Stimulated activated naive CD8-positive, alpha-beta T cell treated with anti-CD3 and anti-CD28 coated beads, Interleukin-15, Interleukin-2, amounts not matched to agents 100 ng/mL and 50 ng/mL, for 24 hours (primary cell): ENCODE measurements at regions not wholly inside any gene's neighbourhood (a gene's known extent, or its start where the extent isn't known, plus 50 kb on each side); places are given as distances from the start of the nearest gene placed in this dataset.
"Not testable (repeated sequence)": the region's sequence is repeated elsewhere in the genome, so short reads cannot be mapped to it uniquely, and the experiment has no call there.

ENCODE experiments used
- H3K27ac Mint-ChIP-seq: one replicate; pipeline ENCODE4 v1.8.0; 2021; ENCODE audit warnings: mild to moderate bottlenecking, mixed read lengths
- H3K27me3 Mint-ChIP-seq: one replicate; pipeline ENCODE4 v1.8.0; 2021; ENCODE audit warnings: mixed read lengths
- H3K36me3 Mint-ChIP-seq: one replicate; pipeline ENCODE4 v1.8.0; 2021; ENCODE audit warnings: low read depth, mixed read lengths
- H3K4me1 Mint-ChIP-seq: one replicate; pipeline ENCODE4 v1.8.0; 2021; ENCODE audit warnings: low read depth, mixed read lengths
- H3K4me3 Mint-ChIP-seq: one replicate; pipeline ENCODE4 v1.8.0; 2021; ENCODE audit warnings: mild to moderate bottlenecking, mixed read lengths
- H3K9me3 Mint-ChIP-seq: one replicate; pipeline ENCODE4 v1.8.0; 2021; ENCODE audit warnings: mixed read lengths

DNA sequence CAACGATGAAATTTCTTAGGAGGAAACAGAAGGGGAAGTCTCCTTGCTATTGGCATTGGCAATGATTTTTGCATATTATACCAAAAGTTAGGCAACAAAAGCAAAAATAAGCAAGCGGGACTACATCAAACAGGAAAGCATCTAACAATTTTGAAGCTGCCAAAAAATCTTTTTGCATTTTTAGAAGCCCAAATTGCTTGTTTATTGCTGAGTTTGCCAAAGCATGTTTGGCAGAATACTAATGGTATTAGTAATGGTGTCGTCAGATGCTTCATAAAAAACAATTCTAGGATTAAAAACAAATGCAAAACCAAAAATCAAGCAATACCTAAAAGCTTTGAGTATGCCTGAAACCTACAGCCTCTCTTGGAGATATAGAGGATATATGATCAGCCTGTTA lies 80.0 kb downstream of the GALR1 start:
- Mint-ChIP-seq H3K36me3 (no peaks in the 10 kb centered on the region), H3K27me3 (peaks cover 25% of the 10 kb centered on the region), H3K4me3 (no peak overlapping the region), H3K9me3 (no peaks in the 10 kb centered on the region), H3K4me1 (no peaks in the 10 kb centered on the region), H3K27ac (no peak overlapping the region)

DNA sequence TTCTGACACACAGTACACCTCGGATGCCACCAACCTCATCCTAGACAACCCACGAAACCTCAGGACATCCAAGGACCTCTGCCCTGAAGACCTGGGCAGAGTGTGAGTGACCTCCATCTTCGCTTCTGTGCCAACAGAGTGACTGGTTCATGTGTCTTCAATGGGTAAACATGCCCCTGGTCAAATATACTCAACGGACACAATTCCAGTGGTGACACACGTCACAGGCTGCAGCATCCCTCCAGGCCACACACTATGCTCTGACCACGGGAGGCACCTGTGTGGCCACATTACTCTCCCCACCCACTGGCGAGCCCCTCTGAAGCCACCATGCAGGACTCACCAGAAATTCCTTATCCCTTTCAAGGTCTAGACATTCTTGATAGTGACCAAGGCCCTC lies 85.2 kb downstream of the GALR1 start:
- no peak overlapping the region for H3K4me3 Mint-ChIP-seq
- H3K4me1 Mint-ChIP-seq = no peaks in the 10 kb centered on the region
- no peaks in the 10 kb centered on the region for H3K9me3 Mint-ChIP-seq
- H3K27ac Mint-ChIP-seq = no peak overlapping the region
- peaks cover 28% of the 10 kb centered on the region for H3K27me3 Mint-ChIP-seq
- H3K36me3 Mint-ChIP-seq = no peaks in the 10 kb centered on the region

DNA sequence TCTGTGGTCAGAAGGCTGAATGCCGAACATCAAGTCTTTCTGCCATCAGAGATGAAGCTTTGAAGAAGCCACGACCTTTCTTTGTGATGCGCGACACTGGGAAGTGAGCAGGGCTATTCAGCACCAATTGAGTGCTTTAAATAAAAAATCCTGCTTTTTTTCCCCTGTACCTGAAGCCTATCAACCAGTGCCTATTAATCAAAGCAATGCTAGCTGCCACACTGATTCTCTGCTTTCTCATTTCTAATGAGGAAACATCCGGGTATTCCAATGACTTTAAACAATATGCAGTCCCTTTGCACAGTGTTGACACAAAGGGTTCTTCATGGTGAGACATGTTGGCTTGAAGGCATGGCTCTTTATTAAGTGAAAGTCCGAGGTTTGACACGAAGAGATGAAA lies 88.0 kb downstream of the GALR1 start:
- no peaks in the 10 kb centered on the region for H3K9me3 Mint-ChIP-seq
- no peaks in the 10 kb centered on the region for H3K36me3 Mint-ChIP-seq
- H3K4me1 Mint-ChIP-seq = no peaks in the 10 kb centered on the region
- peaks cover 21% of the 10 kb centered on the region for H3K27me3 Mint-ChIP-seq
- no peak overlapping the region for H3K4me3 Mint-ChIP-seq
- H3K27ac Mint-ChIP-seq = no peak overlapping the region

DNA sequence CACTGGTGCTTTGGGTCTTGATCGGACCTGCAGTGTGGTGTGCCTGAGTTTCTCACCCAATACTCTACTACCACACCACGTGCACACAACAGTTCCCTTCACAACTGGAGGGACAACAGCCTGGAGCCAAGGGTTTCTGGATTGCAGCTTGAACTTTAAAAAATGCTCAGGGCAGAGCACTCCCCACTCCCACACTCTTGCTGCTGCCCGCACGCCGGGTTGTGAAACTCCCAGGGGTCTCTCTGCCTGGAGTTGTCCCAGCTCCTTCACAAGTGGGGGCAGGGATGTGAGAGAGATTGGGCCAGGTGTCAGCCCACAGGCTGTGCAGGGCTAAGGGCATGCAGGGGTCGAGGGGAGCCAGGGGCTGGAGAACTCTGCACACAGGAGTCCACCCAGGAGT lies 89.4 kb downstream of the GALR1 start:
- peaks cover 12% of the 10 kb centered on the region for H3K27me3 Mint-ChIP-seq
- H3K4me1 Mint-ChIP-seq = no peaks in the 10 kb centered on the region
- no peak overlapping the region for H3K4me3 Mint-ChIP-seq
- no peaks in the 10 kb centered on the region for H3K36me3 Mint-ChIP-seq
- no peak overlapping the region for H3K27ac Mint-ChIP-seq
- no peaks in the 10 kb centered on the region for H3K9me3 Mint-ChIP-seq

DNA sequence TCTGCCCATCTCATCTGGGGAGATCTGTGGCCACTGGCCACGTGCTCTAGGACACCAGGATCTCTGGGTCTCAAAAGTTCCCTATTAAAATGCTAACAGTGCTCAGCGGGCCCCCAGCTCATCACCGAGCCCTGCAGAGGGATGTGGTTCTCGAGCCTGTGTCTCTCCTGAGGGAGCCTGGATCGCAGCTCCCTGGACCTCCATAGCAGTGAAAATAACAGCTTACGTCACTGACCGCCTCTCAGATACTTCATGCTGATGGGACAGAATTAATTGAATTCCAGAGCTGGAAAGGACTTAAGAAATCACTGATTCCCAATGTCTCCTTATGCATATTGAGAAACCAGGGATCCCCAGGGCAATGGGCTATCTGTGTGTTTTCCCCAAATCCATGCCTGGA lies 90.0 kb downstream of the GALR1 start:
- Mint-ChIP-seq H3K4me3 (no peak overlapping the region), H3K36me3 (no peaks in the 10 kb centered on the region), H3K9me3 (no peaks in the 10 kb centered on the region), H3K4me1 (no peaks in the 10 kb centered on the region), H3K27ac (no peak overlapping the region), H3K27me3 (peaks cover 11% of the 10 kb centered on the region)

DNA sequence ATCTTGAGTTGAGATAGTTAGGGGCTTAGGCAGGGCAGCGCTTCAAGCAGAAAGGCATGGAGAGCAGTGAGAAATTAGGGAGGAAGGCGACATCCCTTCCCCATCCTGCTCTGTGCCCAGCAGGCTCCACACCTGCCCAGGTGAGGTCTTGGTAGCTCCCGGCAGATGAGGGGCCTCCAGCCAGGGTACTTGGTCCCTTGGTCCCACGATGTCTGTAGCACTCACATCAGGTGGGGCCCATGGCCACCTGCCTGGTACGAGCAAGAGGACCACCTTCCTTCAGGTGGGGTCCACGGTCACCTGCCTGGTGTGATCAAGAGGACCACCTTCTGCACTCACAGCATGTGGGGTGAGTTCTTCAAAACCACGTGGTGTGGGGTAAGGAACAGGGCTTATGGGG lies 91.2 kb downstream of the GALR1 start:
- Mint-ChIP-seq H3K27me3 (peaks cover 7% of the 10 kb centered on the region), H3K27ac (no peak overlapping the region), H3K4me3 (no peak overlapping the region), H3K36me3 (no peaks in the 10 kb centered on the region), H3K4me1 (no peaks in the 10 kb centered on the region), H3K9me3 (no peaks in the 10 kb centered on the region)

DNA sequence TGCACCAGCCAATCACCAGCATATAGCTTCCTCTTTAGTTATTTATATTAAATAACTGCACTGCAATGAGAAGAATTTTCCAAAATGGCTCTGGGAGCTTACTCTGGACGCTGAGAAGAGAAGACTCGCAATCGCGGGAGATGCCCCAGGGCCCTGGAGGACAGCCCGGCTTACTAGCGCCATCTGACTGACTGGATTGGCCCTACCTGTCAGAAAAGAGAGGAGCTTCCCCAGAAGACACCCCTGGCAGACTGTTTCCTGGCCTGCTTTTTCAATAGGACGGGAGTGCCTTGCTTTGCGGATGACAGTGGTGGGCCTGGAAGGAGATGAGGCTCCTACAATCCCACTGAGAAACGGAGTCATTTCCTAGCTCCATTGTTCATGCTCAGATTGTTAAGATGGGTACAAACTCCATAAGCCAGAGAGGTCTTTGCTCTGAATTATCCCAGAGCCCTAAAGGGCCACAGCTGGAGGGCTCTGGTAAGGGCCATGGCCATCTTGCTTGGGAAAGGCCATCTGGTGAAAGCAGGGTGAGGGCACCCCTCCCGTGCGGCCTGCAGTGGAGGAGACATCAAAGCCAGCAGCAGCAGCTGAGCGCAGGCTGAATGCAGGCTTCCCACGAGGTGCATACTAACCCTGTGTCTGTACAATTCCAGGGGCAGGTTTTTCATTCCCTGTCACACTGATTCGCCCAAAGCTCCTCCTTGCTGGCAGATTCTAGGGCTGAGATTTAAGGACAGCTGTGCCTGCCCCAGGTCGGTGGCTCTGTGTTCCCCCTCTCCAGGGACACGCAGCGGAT lies 92.1 kb downstream of the GALR1 start:
- H3K9me3 Mint-ChIP-seq = no peaks in the 10 kb centered on the region
- peaks cover 7% of the 10 kb centered on the region for H3K27me3 Mint-ChIP-seq
- no peaks in the 10 kb centered on the region for H3K4me1 Mint-ChIP-seq
- H3K27ac Mint-ChIP-seq = no peak overlapping the region
- H3K36me3 Mint-ChIP-seq = no peaks in the 10 kb centered on the region
- no peak overlapping the region for H3K4me3 Mint-ChIP-seq

DNA sequence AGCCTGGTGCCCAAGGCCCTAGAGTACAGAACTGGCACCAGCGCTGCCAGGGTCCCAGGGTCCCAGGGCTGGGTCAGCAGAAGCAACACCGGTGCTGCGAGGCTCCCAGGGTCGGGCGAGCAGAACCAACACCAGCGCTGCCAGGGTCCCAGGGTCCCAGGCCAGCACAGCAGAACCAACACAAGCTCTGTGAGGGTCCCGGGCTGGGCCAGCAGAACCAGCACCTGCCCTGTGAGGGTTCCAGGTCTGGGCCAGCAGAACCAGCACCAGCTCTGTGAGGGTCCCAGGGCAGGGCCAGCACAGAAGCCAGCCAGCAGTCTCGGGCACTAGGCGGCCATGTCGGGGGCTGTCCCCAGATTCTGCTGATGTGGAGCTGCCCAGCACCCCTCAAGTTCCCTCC lies 93.1 kb downstream of the GALR1 start:
- H3K9me3 Mint-ChIP-seq = no peaks in the 10 kb centered on the region
- no peaks in the 10 kb centered on the region for H3K36me3 Mint-ChIP-seq
- no peak overlapping the region for H3K4me3 Mint-ChIP-seq
- H3K4me1 Mint-ChIP-seq = no peaks in the 10 kb centered on the region
- H3K27ac Mint-ChIP-seq = no peak overlapping the region
- peaks cover 7% of the 10 kb centered on the region for H3K27me3 Mint-ChIP-seq

DNA sequence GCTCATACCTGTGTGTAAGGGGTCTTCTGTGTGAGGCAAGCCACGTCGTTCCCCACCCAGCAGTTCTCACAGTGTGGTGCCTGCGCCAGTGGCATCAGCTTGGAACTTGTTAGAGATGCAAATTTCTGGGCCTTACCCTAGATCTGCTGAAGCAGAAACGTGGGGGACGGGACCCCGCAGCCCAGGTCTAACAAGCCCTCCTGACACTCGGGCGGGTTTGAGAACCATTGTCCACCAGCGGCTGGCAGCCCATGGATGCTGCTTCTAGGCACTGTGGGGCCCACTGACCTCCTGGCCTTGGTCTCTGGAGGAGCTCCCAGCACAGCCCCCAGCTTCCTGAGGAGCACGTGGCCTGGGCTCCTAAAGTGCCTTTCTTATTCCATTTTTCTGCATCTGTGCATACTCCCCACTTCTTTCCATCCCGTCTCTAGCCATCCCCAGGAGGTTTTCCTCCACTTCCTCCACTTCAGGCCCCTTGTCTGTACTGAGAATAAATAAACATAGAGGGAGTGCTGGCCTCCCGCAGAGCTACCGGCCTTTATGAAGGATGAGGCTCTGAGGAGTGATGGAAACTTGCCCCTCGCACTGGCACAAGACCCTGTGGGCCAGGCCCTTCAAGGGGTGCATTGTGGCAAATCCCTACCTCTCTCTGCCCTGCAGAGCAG lies 94.3 kb downstream of the GALR1 start:
- no peaks in the 10 kb centered on the region for H3K4me1 Mint-ChIP-seq
- H3K27me3 Mint-ChIP-seq = peaks cover 4% of the 10 kb centered on the region
- H3K36me3 Mint-ChIP-seq = no peaks in the 10 kb centered on the region
- no peak overlapping the region for H3K27ac Mint-ChIP-seq
- H3K9me3 Mint-ChIP-seq = no peaks in the 10 kb centered on the region
- no peak overlapping the region for H3K4me3 Mint-ChIP-seq

DNA sequence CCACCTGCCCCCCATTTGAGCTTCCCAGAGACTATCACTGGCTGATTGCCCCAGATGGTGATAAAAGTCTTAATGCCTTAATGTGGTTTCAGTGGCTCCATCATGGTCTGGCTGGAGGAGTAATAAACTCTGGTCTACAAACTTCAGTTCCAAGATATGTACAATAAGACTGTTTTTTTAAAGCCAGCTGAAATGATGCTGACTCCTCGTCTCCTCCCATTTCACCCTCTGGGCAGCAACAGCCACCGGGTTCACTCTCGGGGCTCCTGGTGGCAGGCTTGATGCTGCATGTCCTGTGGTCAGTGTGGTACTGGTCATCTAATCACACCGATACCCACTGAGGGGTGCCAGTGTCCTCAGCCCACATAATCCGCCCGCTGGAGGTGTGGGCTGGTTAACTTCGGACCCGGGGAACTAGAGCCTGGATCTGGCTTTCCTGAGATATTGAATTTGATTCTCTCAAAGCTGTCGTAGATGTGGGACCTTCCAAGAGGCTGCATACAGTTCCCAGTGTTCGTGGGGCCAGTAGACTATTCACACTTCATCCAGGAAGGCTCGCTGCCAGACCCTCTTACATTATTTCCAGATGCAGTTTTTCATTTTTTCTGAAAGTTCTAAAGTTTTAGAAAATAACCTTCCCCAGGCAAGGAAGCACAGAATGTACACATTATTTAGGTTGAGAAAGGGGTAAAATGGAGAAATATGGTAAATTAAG lies 95.3 kb downstream of the GALR1 start:
- no peaks in the 10 kb centered on the region for H3K36me3 Mint-ChIP-seq
- no peak overlapping the region for H3K27ac Mint-ChIP-seq
- peaks cover 4% of the 10 kb centered on the region for H3K27me3 Mint-ChIP-seq

DNA sequence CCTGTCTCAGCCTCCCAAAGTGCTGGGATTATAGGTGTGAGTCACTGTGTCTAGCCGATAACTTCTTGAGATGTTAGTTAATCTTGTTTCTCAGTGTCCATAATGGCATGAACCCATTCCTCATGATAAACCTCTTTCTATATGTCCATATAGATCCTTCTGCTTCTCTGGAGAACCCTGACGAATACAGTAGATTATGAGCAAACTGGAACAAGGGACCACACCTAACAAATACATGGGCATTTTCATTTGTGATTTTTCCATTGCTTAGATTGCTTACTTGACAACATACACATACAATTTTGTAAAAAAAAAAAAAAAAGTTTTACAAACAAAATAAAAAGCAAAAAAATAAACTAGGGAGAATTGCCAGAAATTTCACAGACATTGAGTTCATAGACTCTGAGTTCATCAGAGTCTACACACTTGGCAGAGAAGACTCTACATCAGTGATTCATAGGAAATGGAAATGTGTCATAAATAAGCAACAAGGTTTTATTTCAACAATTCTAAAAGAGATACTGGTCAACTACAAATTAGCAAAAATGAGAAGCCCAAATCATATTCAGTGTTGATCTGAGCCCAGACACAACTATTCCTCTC lies 96.7 kb downstream of the GALR1 start:
- no peaks in the 10 kb centered on the region for H3K36me3 Mint-ChIP-seq
- H3K4me1 Mint-ChIP-seq = no peaks in the 10 kb centered on the region
- peaks cover 4% of the 10 kb centered on the region for H3K27me3 Mint-ChIP-seq

More for the DNA sequence above, 95.3 kb downstream of the GALR1 start:
- H3K9me3 Mint-ChIP-seq = no peaks in the 10 kb centered on the region
- no peak overlapping the region for H3K4me3 Mint-ChIP-seq
- H3K4me1 Mint-ChIP-seq = no peaks in the 10 kb centered on the region

DNA sequence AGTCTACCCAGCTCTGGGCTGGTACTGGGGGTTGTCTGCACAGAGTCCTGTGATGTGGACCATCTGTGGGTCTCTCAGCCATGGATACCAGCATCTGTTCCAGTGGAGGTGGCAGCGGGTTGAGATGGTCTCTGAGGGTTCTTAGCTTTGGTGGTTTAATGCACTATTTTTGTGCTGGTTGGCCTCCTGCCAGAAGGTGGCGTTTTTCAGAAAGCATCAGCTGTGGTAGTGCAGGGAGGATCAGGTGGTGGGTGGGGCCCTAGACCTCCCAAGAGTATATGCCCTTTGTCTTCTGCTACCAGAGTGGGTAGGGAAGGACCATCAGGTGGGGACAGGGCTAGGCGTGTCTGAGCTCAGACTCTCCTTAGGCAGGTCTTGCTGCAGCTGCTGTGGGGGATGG lies 103.7 kb downstream of the GALR1 start:
- peaks cover 35% of the 10 kb centered on the region for H3K27me3 Mint-ChIP-seq
- not testable (repeated sequence) for H3K9me3 Mint-ChIP-seq, H3K27ac Mint-ChIP-seq, H3K4me3 Mint-ChIP-seq, H3K4me1 Mint-ChIP-seq, H3K36me3 Mint-ChIP-seq

More for the DNA sequence above, 96.7 kb downstream of the GALR1 start:
- no peak overlapping the region for H3K4me3 Mint-ChIP-seq
- no peaks in the 10 kb centered on the region for H3K9me3 Mint-ChIP-seq
- no peak overlapping the region for H3K27ac Mint-ChIP-seq

DNA sequence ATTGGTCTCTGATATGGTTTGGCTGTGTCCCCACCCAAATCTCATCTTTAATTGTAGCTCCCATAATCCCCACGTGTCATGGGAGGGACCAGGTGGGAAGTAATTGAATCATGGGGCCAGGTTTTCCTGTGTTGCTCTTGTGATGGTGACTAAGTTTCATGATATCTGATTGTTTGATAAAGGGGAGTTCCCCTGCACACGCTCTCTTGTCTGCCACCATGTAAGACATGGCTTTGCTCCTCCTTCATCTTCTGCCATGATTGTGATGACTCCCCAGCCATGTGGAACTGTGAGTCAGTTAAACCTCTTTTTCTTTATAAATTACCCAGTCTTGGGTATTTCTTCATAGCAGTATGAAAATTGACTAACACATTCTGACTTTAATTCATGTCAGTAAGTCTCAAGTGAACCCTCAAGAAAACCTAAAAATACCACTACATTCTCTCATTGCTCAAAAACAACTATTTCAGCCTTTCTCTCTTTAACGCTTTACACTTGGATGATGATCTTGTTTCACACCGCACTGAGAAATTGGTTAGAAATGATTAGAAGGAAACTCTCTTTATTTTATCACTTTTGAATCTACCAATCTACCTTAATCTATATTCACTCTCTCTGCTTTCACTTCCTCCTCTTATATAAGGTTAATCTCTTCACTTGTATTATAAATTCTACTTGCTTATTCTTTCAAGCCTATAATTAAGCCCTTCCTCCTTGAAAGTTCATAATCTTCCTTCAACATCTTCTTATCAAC lies 110.1 kb downstream of the GALR1 start:
- H3K27me3 Mint-ChIP-seq = peaks cover 42% of the 10 kb centered on the region
- H3K27ac Mint-ChIP-seq = no peak overlapping the region
- H3K9me3 Mint-ChIP-seq = peaks cover 39% of the 10 kb centered on the region

DNA sequence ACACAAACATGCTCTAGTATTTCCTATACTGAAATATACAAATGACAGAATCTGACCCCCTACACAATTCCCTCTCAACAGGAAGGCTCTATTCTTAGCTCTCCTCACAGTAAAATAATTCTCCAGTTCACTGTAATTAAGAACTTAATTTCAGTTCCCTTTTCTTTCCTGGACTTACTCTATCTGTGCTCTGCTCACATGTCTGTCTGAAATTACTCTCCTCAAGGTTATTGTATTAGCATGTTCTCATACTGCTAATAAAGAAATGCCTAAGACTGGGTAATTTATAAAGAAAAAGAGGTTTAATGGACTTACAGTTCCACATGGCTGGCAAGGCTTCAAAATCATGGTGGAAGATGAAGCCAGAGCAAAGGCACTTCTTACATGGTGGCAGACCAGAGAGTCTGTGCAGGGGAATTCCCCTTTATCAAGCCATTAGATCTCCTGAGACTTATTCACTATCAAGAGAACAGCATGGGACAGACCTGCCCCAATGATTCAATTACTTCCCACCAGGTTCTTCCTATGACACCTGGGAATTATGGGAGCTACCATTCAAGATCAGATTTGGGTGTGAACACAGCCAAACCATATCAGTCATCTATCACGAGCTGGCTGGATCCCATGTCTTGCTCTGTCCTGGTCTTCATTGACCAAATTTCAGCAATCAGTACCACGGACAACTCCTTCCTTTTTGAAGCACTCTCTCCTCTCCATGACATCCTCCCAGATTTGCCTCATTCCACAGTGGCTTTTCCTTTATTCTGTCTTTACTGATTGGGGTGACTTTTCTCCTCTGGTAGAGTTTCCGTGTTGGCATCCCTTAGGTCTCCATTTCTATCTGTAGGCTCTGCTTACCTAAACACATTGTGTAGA lies 110.9 kb downstream of the GALR1 start:
- no peak overlapping the region for H3K4me3 Mint-ChIP-seq

More for the DNA sequence above, 110.1 kb downstream of the GALR1 start:
- Mint-ChIP-seq H3K4me3 (no peak overlapping the region), H3K36me3 (peaks cover 6% of the 10 kb centered on the region), H3K4me1 (peaks cover 9% of the 10 kb centered on the region)

More for the DNA sequence above, 110.9 kb downstream of the GALR1 start:
- peaks cover 37% of the 10 kb centered on the region for H3K27me3 Mint-ChIP-seq
- H3K27ac Mint-ChIP-seq = no peak overlapping the region
- peaks cover 6% of the 10 kb centered on the region for H3K36me3 Mint-ChIP-seq
- H3K4me1 Mint-ChIP-seq = peaks cover 9% of the 10 kb centered on the region
- peaks cover 39% of the 10 kb centered on the region for H3K9me3 Mint-ChIP-seq
